DOHH2 (cell line): ENCODE measurements at regions not wholly inside any gene's neighbourhood (a gene's known extent, or its start where the extent isn't known, plus 50 kb on each side); places are given as distances from the start of the nearest gene placed in this dataset.

Experiments used
- H3F3A ChIP-seq: fragments of 200-600 bp; sonication (generic), shearing (Covaris generic); 2 replicates; pipeline ENCODE4 v1.6.0; 2016; ENCODE audit warnings: antibody characterized with exemption, mild to moderate bottlenecking; ENCODE audit not compliant: control insufficient read depth, insufficient read depth
- H3K27ac ChIP-seq: fragments of 200-600 bp; sonication (generic); 2 replicates; pipeline ENCODE4 v1.5.1; 2014; ENCODE audit warnings: low read depth, mild to moderate bottlenecking, low read length, moderate library complexity
- H3K27me3 ChIP-seq: fragments of 200-600 bp; sonication (generic); 2 replicates; pipeline ENCODE4 v1.6.1; 2014; ENCODE audit warnings: mild to moderate bottlenecking, low read length, mixed read lengths; ENCODE audit not compliant: control insufficient read depth
- H3K36me3 ChIP-seq: fragments of 200-600 bp; sonication (generic); 2 replicates; pipeline ENCODE4 v1.6.1; 2014; ENCODE audit warnings: mild to moderate bottlenecking, low read length, moderate library complexity, mixed read lengths; ENCODE audit not compliant: control insufficient read depth
- H3K4me1 ChIP-seq: fragments of 200-600 bp; sonication (generic); 2 replicates; pipeline ENCODE4 v1.6.1; 2014; ENCODE audit warnings: mild to moderate bottlenecking, low read length, mixed read lengths; ENCODE audit not compliant: control insufficient read depth
- H3K4me2 ChIP-seq: fragments of 200-600 bp; sonication (generic); 2 replicates; pipeline ENCODE4 v1.6.0; 2014; ENCODE audit warnings: mild to moderate bottlenecking, low read length, moderate library complexity
- H3K4me3 ChIP-seq: fragments of 200-600 bp; sonication (generic); 2 replicates; pipeline ENCODE4 v1.5.1; 2014; ENCODE audit warnings: mild to moderate bottlenecking, low read length, mixed read lengths
- H3K79me2 ChIP-seq: fragments of 200-600 bp; sonication (generic); 2 replicates; pipeline ENCODE4 v1.6.1; 2014; ENCODE audit warnings: mild to moderate bottlenecking, low read length, mixed read lengths; ENCODE audit not compliant: control insufficient read depth
- H3K9me2 ChIP-seq: fragments of 200-600 bp; sonication (generic); replicated peaks from 2 replicates; pipeline ENCODE4 v1.6.1; 2014; ENCODE audit warnings: mild to moderate bottlenecking, low read length, mixed read lengths; ENCODE audit not compliant: control insufficient read depth
- H3K9me3 ChIP-seq: fragments of 200-600 bp; sonication (generic); 2 replicates; pipeline ENCODE4 v1.6.1; 2014; ENCODE audit warnings: antibody characterized with exemption, low read length, mixed read lengths; ENCODE audit not compliant: control insufficient read depth, insufficient read depth
- H4K20me1 ChIP-seq: fragments of 200-600 bp; sonication (generic); 2 replicates; pipeline ENCODE4 v1.6.0; 2014; ENCODE audit warnings: low read depth, mild to moderate bottlenecking, antibody characterized with exemption, low read length, moderate library complexity; ENCODE audit not compliant: control insufficient read depth, insufficient read depth
- CTCF ChIP-seq: fragments of 200-600 bp; sonication (generic); IDR thresholded peaks from one replicate; pipeline ENCODE4 v1.5.1; 2014; ENCODE audit warnings: antibody characterized with exemption, mild to moderate bottlenecking, low read depth, low read length; ENCODE audit not compliant: poor library complexity, severe bottlenecking
- EZH2phosphoT487 ChIP-seq: fragments of 200-600 bp; sonication (generic); IDR thresholded peaks from 2 replicates; pipeline ENCODE4 v1.6.1; 2017; ENCODE audit warnings: borderline replicate concordance, mild to moderate bottlenecking, antibody characterized with exemption, low read length, moderate library complexity, mixed read lengths

GRCh38 chr12:47417121-47417520 is 288.7 kb downstream of the RPAP3 start:
- TF ChIP-seq EZH2phosphoT487: no peak
- TF ChIP-seq CTCF: no peak
- H3K4me2 ChIP-seq: no peak overlapping the region
- no peak overlapping the region for H3K27ac ChIP-seq
- H4K20me1 ChIP-seq: no peaks in the 10 kb centered on the region
- H3K9me2 ChIP-seq: no peaks in the 10 kb centered on the region
- no peaks in the 10 kb centered on the region for H3K9me3 ChIP-seq
- no peaks in the 10 kb centered on the region for H3K36me3 ChIP-seq
- no peaks in the 10 kb centered on the region for H3K79me2 ChIP-seq
- peaks cover 3% of the 10 kb centered on the region; the same call in 1 of the 2 replicates for H3K27me3 ChIP-seq
- H3K4me3 ChIP-seq: no peak overlapping the region
- H3F3A ChIP-seq: no peaks in the 10 kb centered on the region
- no peaks in the 10 kb centered on the region for H3K4me1 ChIP-seq

GRCh38 chr12:47415054-47415453 is 290.8 kb downstream of the RPAP3 start:
- H3K4me1 ChIP-seq: no peaks in the 10 kb centered on the region
- TF ChIP-seq EZH2phosphoT487: no peak
- TF ChIP-seq CTCF: no peak

GRCh38 chr12:47414511-47414910 is 291.3 kb downstream of the RPAP3 start:
- H3K4me2 ChIP-seq: no peak overlapping the region
- H3K27me3 ChIP-seq: peaks cover 8% of the 10 kb centered on the region
- no peaks in the 10 kb centered on the region for H3K36me3 ChIP-seq
- no peaks in the 10 kb centered on the region for H4K20me1 ChIP-seq
- no peaks in the 10 kb centered on the region for H3K9me2 ChIP-seq
- H3K79me2 ChIP-seq: no peaks in the 10 kb centered on the region
- H3F3A ChIP-seq: no peaks in the 10 kb centered on the region
- TF ChIP-seq CTCF (no peak), EZH2phosphoT487 (no peak)
- no peaks in the 10 kb centered on the region for H3K9me3 ChIP-seq
- H3K4me3 ChIP-seq: no peak overlapping the region
- no peaks in the 10 kb centered on the region for H3K4me1 ChIP-seq
- no peak overlapping the region for H3K27ac ChIP-seq

More at GRCh38 chr12:47415054-47415453, 290.8 kb downstream of the RPAP3 start:
- Histone ChIP-seq H3F3A (no peaks in the 10 kb centered on the region), H3K4me2 (no peak overlapping the region), H3K4me3 (no peak overlapping the region), H3K9me3 (no peaks in the 10 kb centered on the region), H3K36me3 (no peaks in the 10 kb centered on the region), H3K79me2 (no peaks in the 10 kb centered on the region), H3K27me3 (peaks cover 6% of the 10 kb centered on the region), H3K27ac (no peak overlapping the region), H4K20me1 (no peaks in the 10 kb centered on the region), H3K9me2 (no peaks in the 10 kb centered on the region)
